Trophoblast cell (in vitro differentiated cells and primary cell): ENCODE measurements at regions not wholly inside any gene's neighbourhood (a gene's known extent, or its start where the extent isn't known, plus 50 kb on each side); places are given as distances from the start of the nearest gene placed in this dataset.

ENCODE experiments used
- DNase-seq, 2 donors: peaks; one replicate each; pipeline ENCODE4 v3.0.0-alpha.2; 2016
- H2AFZ ChIP-seq: 2 replicates; pipeline ENCODE4 v1.6.1; 2013; ENCODE audit warnings: low read length, moderate library complexity, mild to moderate bottlenecking; ENCODE audit not compliant: insufficient read depth, poor library complexity
- H2AK5ac ChIP-seq: 2 replicates; pipeline ENCODE4 v1.6.1; 2013; ENCODE audit warnings: mild to moderate bottlenecking, low read length
- H2BK120ac ChIP-seq: 2 replicates; pipeline ENCODE4 v1.6.1; 2013; ENCODE audit warnings: low read length, mild to moderate bottlenecking, moderate library complexity; ENCODE audit not compliant: insufficient read depth, poor library complexity
- H2BK12ac ChIP-seq: 2 replicates; pipeline ENCODE4 v1.6.1; 2013; ENCODE audit warnings: mild to moderate bottlenecking, low read length, moderate library complexity
- H2BK5ac ChIP-seq: 2 replicates; pipeline ENCODE4 v1.6.1; 2013; ENCODE audit warnings: low read length, low read depth, moderate library complexity, mild to moderate bottlenecking; ENCODE audit not compliant: poor library complexity
- H3K14ac ChIP-seq: 2 replicates; pipeline ENCODE4 v1.6.1; 2013; ENCODE audit warnings: mild to moderate bottlenecking, low read length
- H3K18ac ChIP-seq: 2 replicates; pipeline ENCODE4 v1.6.1; 2013; ENCODE audit warnings: mild to moderate bottlenecking, low read length
- H3K23ac ChIP-seq: 2 replicates; pipeline ENCODE4 v1.6.1; 2013; ENCODE audit warnings: low read length
- H3K27ac ChIP-seq: 2 replicates; pipeline ENCODE4 v1.5.1; 2013; ENCODE audit warnings: low read depth, mild to moderate bottlenecking, inconsistent platforms, low read length, moderate library complexity
- H3K27me3 ChIP-seq: 2 replicates; pipeline ENCODE4 v1.6.1; 2013; ENCODE audit warnings: inconsistent platforms, mild to moderate bottlenecking, low read length, moderate library complexity; ENCODE audit not compliant: insufficient read depth
- H3K36me3 ChIP-seq, 2 experiments: 1 replicate in 1 of 2; 2 replicates in 1 of 2; pipeline ENCODE4 v1.6.1; 2013; ENCODE audit warnings: low read length in 2 of 2, mild to moderate bottlenecking in 2 of 2, moderate library complexity in 1 of 2; ENCODE audit not compliant: insufficient read depth in 2 of 2, control insufficient read depth in 1 of 2
- H3K4ac ChIP-seq: 2 replicates; pipeline ENCODE4 v1.6.1; 2013; ENCODE audit warnings: low read depth, mild to moderate bottlenecking, low read length, moderate library complexity
- H3K4me1 ChIP-seq, 2 experiments: 1 replicate in 1 of 2; 2 replicates in 1 of 2; pipeline ENCODE4 v1.6.1; 2013; ENCODE audit warnings: low read length in 2 of 2, mild to moderate bottlenecking in 2 of 2, moderate library complexity in 1 of 2; ENCODE audit not compliant: insufficient read depth in 2 of 2, control insufficient read depth in 1 of 2
- H3K4me2 ChIP-seq: 2 replicates; pipeline ENCODE4 v1.6.1; 2013; ENCODE audit warnings: inconsistent platforms, mild to moderate bottlenecking, low read length, moderate library complexity
- H3K4me3 ChIP-seq: 2 replicates; pipeline ENCODE4 v1.5.1; 2013; ENCODE audit warnings: mild to moderate bottlenecking, low read depth, low read length, inconsistent platforms
- H3K79me1 ChIP-seq: one replicate; pipeline ENCODE4 v1.6.1; 2013; ENCODE audit warnings: low read length
- H3K79me2 ChIP-seq: 2 replicates; pipeline ENCODE4 v1.6.1; 2013; ENCODE audit warnings: low read length, mild to moderate bottlenecking; ENCODE audit not compliant: control insufficient read depth, insufficient read depth, poor library complexity
- H3K9ac ChIP-seq: 2 replicates; pipeline ENCODE4 v1.6.1; 2013; ENCODE audit warnings: mild to moderate bottlenecking, low read length
- H3K9me3 ChIP-seq: 2 replicates; pipeline ENCODE4 v1.6.1; 2013; ENCODE audit warnings: low read depth, mild to moderate bottlenecking, control low read depth, inconsistent platforms, low read length; ENCODE audit not compliant: insufficient read depth
- H4K12ac ChIP-seq: 2 replicates; pipeline ENCODE4 v1.6.1; 2013; ENCODE audit warnings: low read depth, mild to moderate bottlenecking, low read length, moderate library complexity
- H4K8ac ChIP-seq: 2 replicates; pipeline ENCODE4 v1.6.1; 2013; ENCODE audit warnings: low read depth, mild to moderate bottlenecking, low read length, moderate library complexity
- H4K91ac ChIP-seq: one replicate; pipeline ENCODE4 v1.6.1; 2013; ENCODE audit warnings: low read depth, mild to moderate bottlenecking, low read length, moderate library complexity
- WGBS: extraction: QIAGEN DNeasy Blood & Tissue Kit; methylation state at CpG from one replicate; pipeline ENCODE4 v1.1.7; 2013; ENCODE audit warnings: missing lambda C conversion rate; ENCODE audit not compliant: insufficient read length, insufficient coverage; ENCODE audit errors: extremely low coverage; 5-methylcytosine and 5-hydroxymethylcytosine counted together

- Histone ChIP-seq H3K18ac (no peak overlapping the region), H4K91ac (no peak overlapping the region), H3K14ac (no peak overlapping the region), H3K9me3 (no peaks in the 10 kb centered on the region), H3K9ac (no peak overlapping the region), H3K4me2 (no peak overlapping the region), H2BK120ac (no peak overlapping the region), H4K8ac (no peak overlapping the region), H3K4ac (no peak overlapping the region), H3K79me1 (no peaks in the 10 kb centered on the region), H4K12ac (no peak overlapping the region), H3K27ac (no peak overlapping the region), H2BK5ac (no peak overlapping the region), H2AFZ (no peak overlapping the region), H3K23ac (no peak overlapping the region), H3K36me3 (no peaks in the 10 kb centered on the region), H3K4me1 (no peaks in the 10 kb centered on the region), H3K79me2 (no peaks in the 10 kb centered on the region), H2AK5ac (no peak overlapping the region), H2BK12ac (no peak overlapping the region), H3K27me3 (no peaks in the 10 kb centered on the region), H3K4me3 (no peak overlapping the region)
- no peak for DNase-seq
- WGBS: no CpG with 5 or more reads among the region's 4 CpGs
Measured at GRCh38 chr5:133792655-133793054, 175.8 kb downstream of the C5orf15 start.

- Histone ChIP-seq H3K9ac (no peak overlapping the region), H3K27ac (no peak overlapping the region), H2AK5ac (no peak overlapping the region), H3K4ac (no peak overlapping the region), H3K79me1 (no peaks in the 10 kb centered on the region), H3K14ac (no peak overlapping the region), H2BK5ac (no peak overlapping the region), H3K36me3 (no peaks in the 10 kb centered on the region), H4K91ac (no peak overlapping the region), H2BK12ac (no peak overlapping the region), H3K4me2 (no peak overlapping the region), H3K23ac (no peak overlapping the region), H2AFZ (no peak overlapping the region), H3K79me2 (no peaks in the 10 kb centered on the region), H4K8ac (no peak overlapping the region), H3K4me1 (no peaks in the 10 kb centered on the region), H2BK120ac (no peak overlapping the region), H3K27me3 (no peaks in the 10 kb centered on the region), H3K4me3 (no peak overlapping the region), H3K9me3 (no peaks in the 10 kb centered on the region), H4K12ac (no peak overlapping the region), H3K18ac (no peak overlapping the region)
- DNase-seq: no peak
Measured at GRCh38 chr5:133792024-133792423, 176.4 kb downstream of the C5orf15 start.

GRCh38 chr5:133790898-133791297 lies 177.5 kb downstream of the C5orf15 start:
- no peak overlapping the region for H3K4me3 ChIP-seq
- no peak overlapping the region for H2BK12ac ChIP-seq
- no peak overlapping the region for H3K9ac ChIP-seq
- DNase-seq: no peak
- no peaks in the 10 kb centered on the region for H3K79me1 ChIP-seq
- no peak overlapping the region for H3K4ac ChIP-seq
- no peak overlapping the region for H4K12ac ChIP-seq
- H3K18ac ChIP-seq: no peak overlapping the region
- no peaks in the 10 kb centered on the region for H3K4me1 ChIP-seq
- no peaks in the 10 kb centered on the region for H3K79me2 ChIP-seq
- H2AFZ ChIP-seq: no peak overlapping the region
- H3K27me3 ChIP-seq: no peaks in the 10 kb centered on the region
- no peak overlapping the region for H2AK5ac ChIP-seq
- H3K36me3 ChIP-seq: no peaks in the 10 kb centered on the region
- no peak overlapping the region for H3K14ac ChIP-seq
- H3K4me2 ChIP-seq: no peak overlapping the region
- no peak overlapping the region for H4K91ac ChIP-seq
- H4K8ac ChIP-seq: no peak overlapping the region
- no peaks in the 10 kb centered on the region for H3K9me3 ChIP-seq
- H3K27ac ChIP-seq: no peak overlapping the region
- H2BK120ac ChIP-seq: no peak overlapping the region
- H3K23ac ChIP-seq: no peak overlapping the region
- no peak overlapping the region for H2BK5ac ChIP-seq
- WGBS: no CpG with 5 or more reads among the region's 1 CpG

GRCh38 chr5:133789428-133789827 lies 177.1 kb upstream of the FSTL4 start:
- Histone ChIP-seq H3K4ac (no peak overlapping the region), H3K79me2 (no peaks in the 10 kb centered on the region), H3K23ac (no peak overlapping the region), H2BK5ac (no peak overlapping the region), H3K18ac (no peak overlapping the region), H3K14ac (no peak overlapping the region), H2AFZ (no peak overlapping the region), H2BK120ac (no peak overlapping the region), H2AK5ac (no peak overlapping the region), H3K27ac (no peak overlapping the region), H4K91ac (no peak overlapping the region), H4K12ac (no peak overlapping the region), H3K79me1 (no peaks in the 10 kb centered on the region), H3K4me1 (no peaks in the 10 kb centered on the region), H3K4me3 (no peak overlapping the region), H2BK12ac (no peak overlapping the region), H4K8ac (no peak overlapping the region), H3K27me3 (no peaks in the 10 kb centered on the region), H3K9me3 (no peaks in the 10 kb centered on the region), H3K9ac (no peak overlapping the region), H3K4me2 (no peak overlapping the region), H3K36me3 (no peaks in the 10 kb centered on the region)
- WGBS: no CpG with 5 or more reads among the region's 3 CpGs
- DNase-seq: no peak
